Fibroblast of the conjunctiva (primary cell): ENCODE measurements at regions not wholly inside any gene's neighbourhood (a gene's known extent, or its start where the extent isn't known, plus 50 kb on each side); places are given as distances from the start of the nearest gene placed in this dataset.
A peak's percentile ranks its signal among the peaks of the same experiment; 100 is the strongest.
"Not testable (repeated sequence)": the region's sequence is repeated elsewhere in the genome, so short reads cannot be mapped to it uniquely, and the experiment has no call there.

Experiments used
- DNase-seq: peaks from one replicate; pipeline ENCODE4 v3.0.0-alpha.2; 2010; ENCODE audit warnings: low read depth

DNA sequence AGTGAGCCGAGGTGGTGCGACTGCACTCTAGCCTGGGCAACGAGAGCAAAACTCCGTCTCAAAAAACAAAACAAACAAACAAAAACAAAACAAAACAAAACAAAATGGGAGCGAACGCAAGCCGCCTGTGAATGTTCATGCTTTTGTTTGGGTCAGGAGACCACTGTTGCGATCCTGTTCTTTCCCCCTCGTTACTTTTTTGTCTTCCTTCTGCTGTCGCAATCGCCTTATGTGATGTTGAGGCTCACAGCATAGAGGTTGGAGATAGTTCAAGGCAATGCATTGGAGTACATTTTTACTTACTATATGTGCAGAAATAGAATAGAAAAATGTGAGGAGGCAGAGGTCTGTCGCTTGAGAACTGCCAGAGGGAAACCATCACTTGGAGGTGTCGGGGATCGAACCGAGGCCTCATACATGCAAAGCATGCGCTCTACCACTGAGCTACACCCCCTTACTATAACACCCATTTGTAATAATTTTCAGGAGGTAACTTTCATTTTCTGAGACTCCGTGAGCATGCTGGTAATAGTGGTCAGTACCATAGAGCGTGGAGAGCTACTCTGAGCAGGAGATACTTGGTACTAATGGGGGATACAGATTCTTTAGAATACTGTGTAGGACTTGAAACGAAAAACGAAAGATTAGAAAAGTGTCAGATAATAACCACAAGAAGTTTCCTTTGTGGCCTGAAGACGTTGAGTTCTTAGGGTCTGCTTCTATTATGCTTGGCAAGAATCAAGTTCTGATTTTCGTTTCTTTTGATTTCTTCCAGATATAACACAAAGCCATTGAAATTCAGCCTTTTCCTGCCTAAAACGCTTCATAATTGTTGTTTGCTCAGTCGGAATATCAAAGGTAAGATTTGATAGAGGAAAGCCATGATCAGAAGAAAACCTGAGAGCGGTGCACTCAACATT, 121.1 kb downstream of the TRIM27 start:
- peak; percentile 45 for DNase-seq

DNA sequence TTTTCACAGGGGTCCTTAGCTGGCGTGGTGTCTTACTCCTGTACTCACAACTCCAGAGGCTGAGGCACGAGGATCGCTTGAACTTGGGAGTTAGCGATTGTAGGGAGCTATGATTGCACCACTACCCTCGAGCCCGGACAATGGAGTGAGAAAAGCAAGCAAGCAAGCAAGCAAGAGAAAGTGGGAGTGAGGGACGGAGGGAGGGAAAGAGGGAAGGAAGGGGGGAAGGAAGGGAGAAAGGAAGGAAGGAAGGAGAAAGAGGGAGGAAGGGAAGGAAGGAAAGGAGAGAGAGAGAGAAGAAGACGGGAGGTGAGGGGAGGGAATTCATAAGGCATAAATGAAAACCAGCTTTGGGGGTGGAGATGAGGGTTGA, 120.5 kb downstream of the TRIM27 start:
- no peak for DNase-seq

DNA sequence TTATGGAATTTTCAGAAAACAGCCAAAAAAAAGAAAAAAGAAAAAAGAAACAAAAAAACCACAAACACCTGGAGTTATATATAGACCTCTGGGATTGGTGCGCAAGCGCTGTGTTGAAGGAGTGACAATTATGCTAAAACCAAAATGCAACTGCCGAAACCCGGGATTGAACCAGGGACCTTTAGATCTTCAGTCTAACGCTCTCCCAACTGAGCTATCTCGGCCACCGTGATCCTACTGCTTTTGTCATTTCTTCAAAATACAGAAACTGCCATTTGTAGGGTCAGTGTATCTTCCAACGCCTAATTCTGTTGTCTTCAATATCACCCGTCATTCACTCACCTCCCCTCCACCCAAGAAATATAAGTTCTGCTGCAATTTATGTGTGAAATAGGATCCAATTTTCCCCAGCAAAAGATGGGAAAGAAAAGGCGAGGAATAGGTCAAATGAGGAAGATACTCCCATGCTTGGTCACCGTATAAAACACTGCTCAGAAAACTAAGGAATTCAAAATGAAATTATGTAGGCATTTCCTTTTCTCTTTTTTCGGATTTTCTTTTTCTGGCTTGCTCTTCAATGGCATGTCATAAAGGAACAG, 116.0 kb downstream of the TRIM27 start:
- no peak for DNase-seq

DNA sequence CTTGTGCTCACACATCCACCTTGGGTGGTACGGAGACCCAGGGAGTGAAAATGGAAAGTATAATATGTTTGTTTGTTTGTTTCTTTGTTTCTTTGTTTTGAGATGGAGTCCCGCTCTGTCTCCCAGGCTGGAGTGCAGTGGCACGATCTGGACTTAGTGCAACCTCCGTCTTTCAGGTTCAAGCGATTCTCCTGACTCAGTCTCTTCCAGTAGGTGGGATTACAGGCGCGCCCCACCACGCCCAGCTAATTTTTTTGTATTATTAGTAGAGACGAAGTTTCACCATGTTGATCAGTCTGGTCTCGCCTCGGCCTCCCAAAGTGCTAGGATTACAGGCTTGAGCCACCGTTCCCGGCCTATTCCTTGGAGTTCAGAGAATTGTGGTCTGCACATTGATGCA, 115.4 kb downstream of the TRIM27 start:
- DNase-seq: no peak

DNA sequence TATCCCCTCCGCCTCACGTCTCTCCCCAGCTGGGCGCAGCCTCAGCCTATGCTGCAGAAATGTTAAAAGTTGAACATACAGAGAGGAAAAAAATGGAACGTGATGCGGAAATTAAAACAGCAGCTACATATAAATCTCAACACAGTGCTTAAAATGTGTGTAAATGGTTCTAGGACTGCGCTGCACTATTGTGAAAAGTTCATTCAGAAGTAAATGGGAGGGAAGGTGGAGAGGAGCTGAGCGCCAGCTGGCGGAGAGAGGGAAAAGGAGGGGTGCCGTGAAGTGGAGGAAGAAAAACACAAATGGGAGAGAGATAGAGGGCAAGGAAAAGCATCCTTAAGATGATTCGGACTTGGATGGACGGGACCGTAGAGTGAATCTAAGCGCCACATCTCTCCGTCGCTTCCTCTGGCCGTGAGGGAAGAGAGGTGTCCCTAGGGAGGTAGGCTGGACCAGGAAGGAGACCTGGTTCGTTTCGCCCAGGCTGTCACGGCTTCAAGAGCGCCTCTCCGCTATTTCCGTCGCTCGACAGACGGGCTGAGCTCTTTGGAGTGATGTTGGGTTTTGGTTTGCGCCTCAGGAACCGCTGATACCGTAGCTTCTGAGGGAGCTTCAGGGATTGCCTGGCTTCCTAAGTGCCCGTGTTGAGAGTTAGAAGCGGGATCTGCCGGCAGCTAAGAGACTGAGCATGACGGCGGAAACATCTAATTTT, 113.7 kb downstream of the TRIM27 start:
- DNase-seq: no peak

DNA sequence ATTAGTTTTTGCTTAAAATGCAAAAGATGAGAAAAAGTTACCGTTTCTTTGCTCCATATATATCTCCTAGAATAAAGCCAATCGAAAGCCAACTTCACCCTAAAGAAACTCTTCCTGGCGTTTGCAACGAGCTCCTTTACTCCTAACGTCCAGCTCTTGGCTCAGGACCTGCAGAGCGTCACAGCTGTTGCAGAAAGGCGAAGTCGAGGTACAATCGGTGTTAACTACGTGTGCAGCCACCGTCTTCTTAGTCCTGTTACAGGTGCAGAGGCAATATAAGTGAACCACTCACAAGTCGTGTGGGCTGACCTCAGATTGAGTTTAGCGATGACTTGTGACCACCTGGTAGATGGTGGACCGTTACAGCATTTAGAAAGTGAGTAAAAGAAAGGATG, 113.1 kb downstream of the TRIM27 start:
- no peak for DNase-seq

DNA sequence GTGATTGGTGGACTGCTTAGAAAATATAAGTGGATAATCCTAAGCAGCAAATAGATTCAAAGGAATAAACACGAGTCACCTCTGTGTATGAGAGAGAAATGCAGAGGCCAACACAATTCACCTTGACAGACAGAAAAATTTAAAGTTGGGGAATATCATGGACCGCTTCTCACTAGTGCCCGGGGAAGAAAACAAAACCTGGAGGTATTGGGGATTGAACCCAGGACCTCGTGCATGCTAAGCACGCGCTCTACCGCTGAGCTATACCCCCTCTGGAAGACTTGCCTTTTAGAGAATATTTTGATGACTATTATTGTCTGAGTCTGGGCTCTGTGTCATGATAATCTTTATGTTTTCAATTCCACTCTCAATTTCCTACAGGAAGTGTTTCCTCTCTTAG, 111.9 kb downstream of the TRIM27 start:
- DNase-seq: no peak

DNA sequence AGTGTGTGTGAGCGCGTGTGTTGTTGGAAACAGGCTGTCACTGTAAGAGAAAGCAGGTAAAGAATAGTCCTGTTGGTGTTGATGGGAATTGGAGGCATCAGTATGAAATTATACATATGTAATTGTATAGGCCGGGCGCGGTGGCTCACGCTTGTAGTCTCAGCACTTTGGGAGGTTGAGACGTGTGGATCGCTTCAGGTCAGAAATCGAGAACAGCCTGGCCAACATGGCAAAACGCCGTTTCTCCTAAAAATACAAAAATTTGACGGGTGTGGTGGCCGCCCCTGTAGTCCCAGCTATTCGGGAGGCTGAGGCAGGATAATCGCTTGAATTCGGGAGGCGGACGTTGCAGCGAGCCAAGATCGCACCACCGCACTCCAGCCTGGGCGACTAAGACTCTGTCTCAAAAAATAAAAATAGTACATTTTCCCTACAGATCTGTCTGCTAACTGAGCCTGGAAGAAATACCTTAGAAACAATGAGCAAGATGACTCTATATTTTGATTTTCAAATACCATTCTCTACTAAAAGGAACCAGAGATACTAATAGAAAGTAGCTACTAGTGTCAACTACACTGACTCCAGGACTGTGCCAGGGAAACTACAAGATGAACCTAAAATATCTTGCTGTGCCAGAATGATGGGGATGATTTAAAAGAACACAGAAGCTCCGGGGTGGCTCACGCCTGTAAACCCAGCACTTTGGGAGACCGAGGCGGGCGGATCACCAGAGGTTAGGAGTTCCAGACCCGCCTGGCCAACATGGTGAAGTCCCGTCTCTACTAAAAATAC, 110.8 kb downstream of the TRIM27 start:
- DNase-seq: no peak

DNA sequence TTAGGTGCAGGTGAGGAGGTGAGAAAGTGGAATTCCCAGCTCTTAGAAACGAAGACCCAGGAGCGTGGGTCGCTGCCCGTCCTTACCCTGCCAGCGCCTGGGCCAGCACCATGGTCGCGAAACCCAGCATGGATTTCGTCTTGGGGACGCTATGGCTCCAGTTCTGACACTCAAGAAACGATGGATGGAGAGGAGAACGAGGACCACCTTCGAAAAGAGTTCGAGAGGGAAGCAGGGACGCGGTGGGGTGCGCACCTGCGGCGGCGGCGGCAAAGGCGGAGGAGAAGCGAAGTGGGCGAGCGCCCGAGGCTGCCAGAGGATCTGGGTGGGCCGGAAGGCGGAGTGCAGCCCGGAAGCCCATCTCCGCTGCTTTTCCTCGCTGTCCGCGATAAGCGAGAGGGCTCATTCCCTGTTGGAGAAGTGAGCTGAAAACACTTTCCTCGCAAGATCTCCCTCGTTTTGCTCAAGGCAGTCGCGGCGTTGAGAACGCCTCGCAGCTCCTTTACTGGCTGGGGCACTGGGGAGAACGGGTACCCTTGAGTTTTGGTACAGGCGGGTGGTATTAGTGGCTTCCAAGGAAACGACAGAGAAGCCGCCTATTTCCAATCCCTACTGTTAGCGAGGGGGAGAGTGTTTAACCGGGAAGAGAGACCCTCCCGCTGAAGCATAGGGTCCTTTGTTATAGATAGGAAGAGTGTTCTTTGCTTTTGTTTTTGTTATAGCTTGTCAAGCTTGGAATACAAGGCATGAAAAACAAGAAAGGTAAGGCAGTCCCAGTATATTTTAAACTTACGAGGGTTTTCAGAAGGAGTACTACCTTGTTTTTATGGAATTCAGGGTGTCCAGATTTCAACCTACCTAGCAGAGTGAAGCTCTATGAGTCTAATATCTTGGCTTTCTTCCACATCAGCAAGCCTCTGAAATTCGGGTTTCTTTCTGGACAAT, 109.5 kb downstream of the TRIM27 start:
- no peak for DNase-seq

DNA sequence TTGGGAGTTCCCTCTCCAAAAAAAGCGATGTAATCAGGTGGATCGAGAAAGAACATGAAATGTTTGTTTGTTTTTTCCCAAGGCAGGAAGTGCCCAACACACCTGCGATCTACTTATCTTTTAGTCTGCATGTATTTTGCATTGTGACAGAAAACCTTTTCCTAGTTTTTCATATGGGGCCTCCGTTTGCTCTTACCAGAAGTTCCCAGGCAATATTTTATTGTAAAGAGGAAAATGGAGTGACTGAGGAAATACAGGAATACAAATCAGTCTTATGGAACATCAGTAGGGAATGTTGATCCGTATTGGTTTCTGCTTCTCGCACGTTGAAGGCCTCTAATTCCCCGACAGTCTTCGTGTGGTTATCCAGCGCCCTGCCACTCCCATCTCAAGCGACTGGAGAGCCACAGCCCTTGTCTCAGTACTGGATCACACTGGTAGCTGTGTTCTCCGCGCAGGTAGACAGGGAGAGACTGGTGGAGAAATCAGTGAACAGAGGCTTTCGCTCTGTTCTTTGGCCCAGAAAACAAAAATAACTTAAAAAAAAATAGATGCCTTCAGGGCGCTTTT, 107.4 kb downstream of the TRIM27 start:
- DNase-seq: no peak

DNA sequence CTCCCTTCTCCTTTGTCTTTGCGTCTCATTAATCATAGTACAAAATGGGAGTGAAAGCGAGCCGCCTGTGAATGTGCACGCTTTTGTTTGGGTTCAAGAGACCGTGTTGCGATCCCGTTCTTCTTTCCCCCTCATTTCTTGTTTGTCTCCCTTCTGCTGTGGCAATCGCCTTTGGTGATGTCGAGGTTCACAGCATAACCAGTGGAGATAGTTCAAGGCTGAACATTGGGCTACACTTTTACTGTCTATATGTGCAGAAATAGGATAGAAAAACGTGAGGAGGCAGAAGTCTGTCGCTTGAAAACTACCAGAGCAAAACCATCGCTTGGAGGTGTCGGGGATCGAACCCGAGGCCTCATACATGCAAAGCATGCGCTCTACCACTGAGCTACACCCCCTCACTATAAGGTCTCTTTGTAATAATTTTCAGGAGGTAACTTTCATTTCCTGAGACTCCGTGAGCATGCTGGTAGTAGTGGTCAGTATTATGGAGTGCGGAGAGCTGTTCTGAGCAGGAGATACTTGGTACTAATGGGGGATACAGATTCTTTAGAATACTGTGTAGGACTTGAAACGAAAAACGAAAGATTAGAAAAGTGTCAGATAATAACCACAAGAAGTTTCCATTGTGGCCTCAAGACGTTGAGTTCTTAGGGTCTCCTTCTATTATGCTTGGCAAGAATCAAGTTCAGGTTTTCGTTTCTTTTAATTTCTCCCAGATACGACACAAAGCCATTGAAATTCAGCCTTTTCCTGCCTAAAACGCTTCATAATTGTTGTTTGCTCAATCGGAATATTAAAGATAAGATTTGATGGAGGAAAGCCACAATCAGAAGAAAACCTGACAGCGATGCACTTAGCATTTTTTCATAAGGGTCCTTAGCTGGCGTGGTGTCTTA, 106.6 kb downstream of the TRIM27 start:
- peak; percentile 67 for DNase-seq

DNA sequence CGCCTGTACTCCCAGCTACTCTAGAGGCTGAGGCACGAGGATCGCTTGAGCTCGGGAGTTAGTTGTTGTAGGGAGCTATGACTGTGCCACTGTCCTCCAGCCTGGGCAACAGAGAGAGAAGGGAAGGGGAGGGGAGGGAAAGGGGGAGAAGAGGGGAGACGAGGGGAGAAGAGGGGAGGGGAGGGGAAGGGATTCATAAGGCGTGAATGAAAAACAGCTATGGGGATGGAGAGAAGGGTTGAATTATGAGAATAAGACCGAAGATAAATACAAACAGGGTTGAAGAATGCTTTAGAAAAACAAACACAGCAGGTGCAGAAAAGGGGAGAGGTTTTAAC, 106.0 kb downstream of the TRIM27 start:
- no peak for DNase-seq

DNA sequence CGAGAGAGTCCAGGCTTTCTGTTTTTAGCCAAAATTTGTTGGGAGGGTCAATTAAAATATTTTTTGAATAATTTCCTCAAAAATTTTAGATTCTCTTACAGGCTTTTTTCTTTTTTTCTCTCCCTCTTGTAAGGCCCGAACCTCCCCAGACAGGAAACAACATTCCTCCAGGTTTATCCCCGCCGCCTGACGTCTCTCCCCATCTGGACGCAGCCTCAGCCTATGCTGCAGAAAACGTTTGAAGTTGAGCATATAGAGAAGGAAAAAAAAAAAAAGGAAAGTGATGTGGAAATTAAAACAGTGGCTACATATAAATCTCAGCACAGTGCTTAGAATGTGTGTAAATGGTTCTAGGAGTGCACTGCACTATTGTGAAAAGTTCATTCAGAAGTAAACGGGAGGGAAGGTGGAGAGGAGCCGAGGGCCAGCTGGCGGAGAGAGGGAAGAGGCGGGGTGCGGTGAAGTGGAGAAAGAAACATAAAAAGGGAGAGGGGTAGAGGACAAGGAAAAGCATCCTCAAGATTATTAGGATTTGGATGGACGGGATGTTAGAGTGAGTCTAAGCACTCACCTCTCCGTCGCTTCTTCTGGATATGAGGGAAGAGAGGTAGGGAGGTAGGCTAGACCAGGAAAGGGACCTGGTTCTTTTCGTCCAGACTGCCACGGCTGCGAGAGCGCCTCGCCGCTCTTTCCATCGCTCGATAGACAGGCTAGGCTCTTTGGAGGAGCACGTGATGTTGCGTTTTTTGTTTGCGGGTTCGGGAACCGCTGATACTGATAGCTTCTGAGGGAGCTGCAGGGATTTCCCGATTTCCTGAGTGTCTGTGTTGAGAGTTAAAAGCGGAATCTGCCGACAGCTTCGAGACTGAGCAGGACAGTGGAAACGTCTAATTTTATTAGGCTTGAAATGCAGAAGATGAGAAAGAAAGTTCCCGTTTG, 98.7 kb downstream of the TRIM27 start:
- no peak for DNase-seq

DNA sequence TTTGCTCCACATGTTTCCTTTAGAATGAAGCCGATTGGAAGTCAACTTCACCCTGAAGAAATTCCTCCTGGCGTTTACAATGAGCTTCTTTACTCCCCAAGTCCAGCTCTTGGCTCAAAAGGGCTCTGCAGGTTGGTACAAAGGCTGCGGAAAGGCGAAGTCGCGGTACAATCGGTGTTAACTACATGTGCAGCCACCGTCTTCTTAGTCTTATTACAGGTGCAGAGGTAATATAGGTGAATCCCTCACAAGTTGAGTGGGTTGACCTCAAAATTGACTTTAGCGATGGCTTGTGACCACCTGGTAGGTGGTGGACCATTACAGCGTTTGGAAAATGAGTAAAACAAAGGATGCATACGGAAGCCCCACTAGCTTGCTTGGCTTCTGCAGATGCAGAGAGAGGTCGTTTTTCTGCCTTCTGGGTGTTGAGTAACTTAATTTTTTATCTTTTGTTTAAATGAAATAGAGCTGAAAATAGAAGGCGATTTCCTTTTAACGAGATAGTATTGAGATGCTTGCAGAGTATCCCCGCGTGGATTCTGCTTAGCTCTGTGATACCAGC, 98.0 kb downstream of the TRIM27 start:
- no peak for DNase-seq

DNA sequence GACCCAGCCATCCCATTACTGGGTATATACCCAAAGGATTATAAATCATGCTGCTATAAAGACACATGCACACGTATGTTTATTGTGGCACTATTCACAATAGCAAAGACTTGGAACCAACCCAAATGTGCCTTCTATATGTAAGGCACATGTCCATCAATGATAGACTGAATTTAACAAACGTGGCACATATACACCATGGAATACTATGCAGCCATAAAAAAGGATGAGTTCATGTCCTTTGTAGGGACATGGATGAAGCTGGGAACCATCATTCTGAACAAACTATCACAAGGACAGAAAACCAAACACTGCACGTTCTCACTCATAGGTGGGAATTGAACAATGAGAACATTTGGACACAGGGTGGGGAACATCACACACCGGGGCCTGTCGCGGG, 92.1 kb downstream of the TRIM27 start:
- DNase-seq: not testable (repeated sequence)

DNA sequence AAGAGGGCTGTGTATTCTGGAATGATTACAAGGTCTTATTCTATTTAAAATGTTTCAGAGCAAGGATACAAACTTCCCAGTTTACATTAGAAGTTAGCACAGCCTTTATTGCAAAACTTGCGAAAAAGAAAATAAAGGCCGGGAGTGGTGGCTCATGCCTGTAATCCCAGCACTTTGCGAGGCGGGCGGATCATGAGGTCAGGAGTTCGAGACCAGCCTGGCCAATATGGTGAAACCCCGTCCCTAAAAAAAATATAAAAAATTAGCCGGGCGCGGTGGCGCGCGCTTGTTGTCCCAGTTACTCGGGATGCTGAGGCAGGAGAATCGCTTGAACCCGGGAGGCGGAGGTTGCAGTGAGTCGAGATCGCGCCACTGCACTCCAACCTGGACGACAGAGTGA, 87.1 kb downstream of the TRIM27 start:
- not testable (repeated sequence) for DNase-seq

DNA sequence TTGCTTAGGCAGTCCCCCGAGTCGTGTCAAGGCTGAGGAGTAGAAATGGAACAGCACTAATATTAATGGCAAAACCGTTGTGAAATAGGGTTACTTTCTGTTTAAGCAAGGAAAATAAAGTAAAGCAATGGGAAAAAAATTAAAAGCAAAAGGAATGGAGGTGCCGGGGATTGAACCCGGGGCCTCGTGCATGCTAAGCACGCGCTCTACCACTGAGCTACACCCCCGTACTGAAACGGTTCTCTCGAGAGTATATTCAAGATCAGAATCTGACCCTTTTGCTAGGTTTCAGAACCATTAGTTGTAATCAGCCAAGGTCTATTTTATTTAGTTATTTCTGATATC, 85.5 kb downstream of the TRIM27 start:
- DNase-seq: peak; percentile 56

DNA sequence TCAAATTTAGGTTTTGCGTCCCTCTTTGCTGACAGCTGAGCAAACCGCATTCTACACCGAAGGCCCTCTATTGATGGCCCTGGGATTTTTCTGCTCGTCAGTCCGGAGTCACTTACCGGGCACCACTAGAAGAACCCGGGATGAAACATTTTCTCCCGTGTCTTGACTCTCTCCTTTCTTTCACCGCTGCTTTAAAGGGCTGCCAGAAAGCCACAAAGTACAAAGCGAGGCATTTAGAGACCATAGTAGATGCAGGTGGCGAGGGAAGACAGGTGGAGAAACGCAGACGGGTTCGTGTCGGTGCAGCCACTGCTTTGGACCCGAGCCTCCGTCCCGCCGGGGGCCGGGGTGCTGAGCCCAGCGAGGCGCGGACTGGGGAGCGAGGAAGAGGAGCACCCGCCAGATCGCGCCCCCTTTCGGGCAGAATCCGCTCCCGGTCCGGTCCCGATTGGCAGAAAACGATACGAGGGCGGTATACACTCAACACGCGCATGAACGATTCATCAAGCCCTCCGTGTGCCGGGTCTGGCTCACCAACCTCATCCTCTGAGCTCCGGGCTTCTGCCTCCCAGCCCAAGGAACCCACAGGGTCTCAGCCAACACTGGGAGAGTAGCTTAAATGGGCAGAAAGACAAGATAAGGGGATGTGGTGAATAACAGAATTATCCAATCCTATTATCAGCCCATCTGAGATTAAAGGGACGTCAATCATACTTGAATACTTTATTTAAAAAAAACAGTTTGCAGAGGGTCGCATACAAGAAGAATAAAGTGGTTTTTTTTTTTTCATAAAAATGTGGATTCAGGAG, 84.9 kb downstream of the TRIM27 start:
- DNase-seq: peak; percentile 70
